ENCODE measurements at regions not wholly inside any gene's neighbourhood (a gene's known extent, or its start where the extent isn't known, plus 50 kb on each side); places are given as distances from the start of the nearest gene placed in this dataset.

- ATAC-seq: no peak
- H3K9ac ChIP-seq (ENCODE audit: low read length): no peak overlapping the region
- H3K4me3 ChIP-seq (replicated peaks in 1 of 2; ENCODE audit: low read depth in 1 of 2, low read length in 2 of 2): no peak overlapping the region
- no peaks in the 10 kb centered on the region for H3K4me1 ChIP-seq (ENCODE audit: control insufficient read depth in 1 of 2, insufficient read depth in 2 of 2, low read length in 2 of 2)
- 0 out of 2 replicates have a peak, but pooled peaks cover 3% of the 10 kb centered on the region for H3K9me2 ChIP-seq (ENCODE audit: insufficient read depth)
- TF ChIP-seq, protein P1, sequence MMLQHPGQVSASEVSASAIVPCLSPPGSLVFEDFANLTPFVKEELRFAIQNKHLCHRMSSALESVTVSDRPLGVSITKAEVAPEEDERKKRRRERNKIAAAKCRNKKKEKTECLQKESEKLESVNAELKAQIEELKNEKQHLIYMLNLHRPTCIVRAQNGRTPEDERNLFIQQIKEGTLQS (IDR thresholded peaks at IDR 0.05): no peak
- no peak for TF ChIP-seq SP1 (IDR thresholded peaks at IDR 0.05; ENCODE audit: low read depth)
- TF ChIP-seq CBX3 (IDR thresholded peaks at IDR 0.05; ENCODE audit: low read depth): no peak
- TF ChIP-seq POLR2A (IDR thresholded peaks at IDR 0.05; ENCODE audit: borderline replicate concordance, extremely low read depth, insufficient read depth, insufficient read length): no peak
- TF ChIP-seq RAD21 (IDR thresholded peaks at IDR 0.05; ENCODE audit: low read depth): no peak
- TF ChIP-seq, protein P2, sequence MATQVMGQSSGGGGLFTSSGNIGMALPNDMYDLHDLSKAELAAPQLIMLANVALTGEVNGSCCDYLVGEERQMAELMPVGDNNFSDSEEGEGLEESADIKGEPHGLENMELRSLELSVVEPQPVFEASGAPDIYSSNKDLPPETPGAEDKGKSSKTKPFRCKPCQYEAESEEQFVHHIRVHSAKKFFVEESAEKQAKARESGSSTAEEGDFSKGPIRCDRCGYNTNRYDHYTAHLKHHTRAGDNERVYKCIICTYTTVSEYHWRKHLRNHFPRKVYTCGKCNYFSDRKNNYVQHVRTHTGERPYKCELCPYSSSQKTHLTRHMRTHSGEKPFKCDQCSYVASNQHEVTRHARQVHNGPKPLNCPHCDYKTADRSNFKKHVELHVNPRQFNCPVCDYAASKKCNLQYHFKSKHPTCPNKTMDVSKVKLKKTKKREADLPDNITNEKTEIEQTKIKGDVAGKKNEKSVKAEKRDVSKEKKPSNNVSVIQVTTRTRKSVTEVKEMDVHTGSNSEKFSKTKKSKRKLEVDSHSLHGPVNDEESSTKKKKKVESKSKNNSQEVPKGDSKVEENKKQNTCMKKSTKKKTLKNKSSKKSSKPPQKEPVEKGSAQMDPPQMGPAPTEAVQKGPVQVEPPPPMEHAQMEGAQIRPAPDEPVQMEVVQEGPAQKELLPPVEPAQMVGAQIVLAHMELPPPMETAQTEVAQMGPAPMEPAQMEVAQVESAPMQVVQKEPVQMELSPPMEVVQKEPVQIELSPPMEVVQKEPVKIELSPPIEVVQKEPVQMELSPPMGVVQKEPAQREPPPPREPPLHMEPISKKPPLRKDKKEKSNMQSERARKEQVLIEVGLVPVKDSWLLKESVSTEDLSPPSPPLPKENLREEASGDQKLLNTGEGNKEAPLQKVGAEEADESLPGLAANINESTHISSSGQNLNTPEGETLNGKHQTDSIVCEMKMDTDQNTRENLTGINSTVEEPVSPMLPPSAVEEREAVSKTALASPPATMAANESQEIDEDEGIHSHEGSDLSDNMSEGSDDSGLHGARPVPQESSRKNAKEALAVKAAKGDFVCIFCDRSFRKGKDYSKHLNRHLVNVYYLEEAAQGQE (IDR thresholded peaks at IDR 0.05; ENCODE audit: low read depth): no peak
- TF ChIP-seq CEBPB (IDR thresholded peaks at IDR 0.05; ENCODE audit: low read depth): no peak
- no peak for TF ChIP-seq ELF1 (IDR thresholded peaks at IDR 0.05; ENCODE audit: borderline replicate concordance, low read depth)
- no peak for TF ChIP-seq TCF7L2 (IDR thresholded peaks at IDR 0.05; ENCODE audit: borderline replicate concordance, extremely low read depth, insufficient read depth, insufficient read length)
- no peak for TF ChIP-seq ZFX (IDR thresholded peaks at IDR 0.05)
- no peak for TF ChIP-seq EZH2 (IDR thresholded peaks at IDR 0.05)
- TF ChIP-seq CTCF (IDR thresholded peaks at IDR 0.05 in 2 of 3, conservative IDR thresholded peaks at IDR 0.05 in 1 of 3; ENCODE audit: borderline replicate concordance in 1 of 3, insufficient read depth in 1 of 3, low read depth in 2 of 3, low read length in 2 of 3): no peak
- no peak for TF ChIP-seq YY1 (IDR thresholded peaks at IDR 0.05; ENCODE audit: extremely low read depth, insufficient replicate concordance, low read depth, low read length)
- no peak for TF ChIP-seq EGR1 (IDR thresholded peaks at IDR 0.05; ENCODE audit: low read depth)
- no peak for TF ChIP-seq ZNF274 (IDR thresholded peaks at IDR 0.05; ENCODE audit: low read depth, low read length)
- no peak for TF ChIP-seq SIN3A (IDR thresholded peaks at IDR 0.05; ENCODE audit: low read depth)
- no peak for TF ChIP-seq ZBTB33 (IDR thresholded peaks at IDR 0.05; ENCODE audit: extremely low read depth, insufficient replicate concordance, low read length)
- TF ChIP-seq MAX (IDR thresholded peaks at IDR 0.05): no peak
- H3K36me3 ChIP-seq (ENCODE audit: control insufficient read depth in 1 of 2, insufficient read depth in 2 of 2, low read length in 2 of 2): no peaks in the 10 kb centered on the region
- no peak overlapping the region for H3K4me2 ChIP-seq (ENCODE audit: low read length)
- no peaks in the 10 kb centered on the region for H4K20me1 ChIP-seq (ENCODE audit: insufficient read depth)
- no peak for DNase-seq (ENCODE audit: low read depth, low spot score)
- H3K27me3 ChIP-seq (ENCODE audit: insufficient read depth, low read length): no peaks in the 10 kb centered on the region
- ChIA-PET RAD21 (ENCODE audit: low non-redundant PET in 1 of 2, low total read pairs in 2 of 2, uncharacterized antibody in 2 of 2, unreplicated experiment in 2 of 2) (no interaction called here), CTCF (interaction anchor here (0.9 kb wide), 1 partner anchor 9 kb away, joined by 3 read pairs; no protein-coding TSS in a partner anchor), POLR2A (no interaction called here)
- H3K79me2 ChIP-seq (ENCODE audit: insufficient read depth, low read length): no peaks in the 10 kb centered on the region
- BruUV-seq (replicated peaks): no TSS peak
- intact Hi-C loops (cut with micrococcal nuclease): loop anchor here (10.0 kb wide), 1 partner anchor 435 kb away; the partner anchor contains the start of gene PLRG1
- no peaks in the 10 kb centered on the region for H3K9me3 ChIP-seq (ENCODE audit: control insufficient read depth in 1 of 2, insufficient read depth in 1 of 2, low read depth in 1 of 2, low read length in 2 of 2)
- no peak overlapping the region for H3K27ac ChIP-seq (ENCODE audit: low read depth, low read length)
- no peak overlapping the region for H2AFZ ChIP-seq (ENCODE audit: low read depth, low read length, poor library complexity, severe bottlenecking)
Measured at GRCh38 chr4:154989511-154989910, 208.4 kb downstream of the RBM46 start.

All from HCT116 (cell line).